GM23248 (cell line): ENCODE measurements at regions not wholly inside any gene's neighbourhood (a gene's known extent, or its start where the extent isn't known, plus 50 kb on each side); places are given as distances from the start of the nearest gene placed in this dataset.

Source experiments
- DNase-seq: peaks from one replicate; pipeline ENCODE4 v3.0.0-alpha.2; 2015
- H2AFZ ChIP-seq: fragments of 200-600 bp; sonication (generic); 2 replicates; pipeline ENCODE4 v1.6.1; 2016; ENCODE audit warnings: antibody characterized with exemption
- H3F3A ChIP-seq: fragments of 200-600 bp; sonication (generic); 2 replicates; pipeline ENCODE4 v1.6.1; 2016; ENCODE audit warnings: mild to moderate bottlenecking, antibody characterized with exemption, mixed run types; ENCODE audit not compliant: insufficient read depth
- H3K27ac ChIP-seq: fragments of 200-600 bp; sonication (generic); 2 replicates; pipeline ENCODE4 v1.5.1; 2016; ENCODE audit warnings: mild to moderate bottlenecking
- H3K27me3 ChIP-seq: fragments of 200-600 bp; sonication (generic); replicated peaks from 2 replicates; pipeline ENCODE4 v1.6.1; 2016; ENCODE audit warnings: mild to moderate bottlenecking; ENCODE audit not compliant: insufficient read depth
- H3K36me3 ChIP-seq: fragments of 200-600 bp; sonication (generic); 2 replicates; pipeline ENCODE4 v1.6.1; 2016; ENCODE audit warnings: low read depth, mild to moderate bottlenecking
- H3K4me1 ChIP-seq: fragments of 200-600 bp; sonication (generic); 2 replicates; pipeline ENCODE4 v1.6.1; 2016; ENCODE audit warnings: mild to moderate bottlenecking; ENCODE audit not compliant: insufficient read depth
- H3K4me2 ChIP-seq: fragments of 200-600 bp; sonication (generic); one replicate; pipeline ENCODE4 v1.6.1; 2016; ENCODE audit warnings: mild to moderate bottlenecking; ENCODE audit not compliant: unreplicated experiment
- H3K4me3 ChIP-seq: fragments of 200-600 bp; sonication (generic); 2 replicates; pipeline ENCODE4 v1.5.1; 2016; ENCODE audit warnings: mild to moderate bottlenecking
- H3K79me2 ChIP-seq: fragments of 200-600 bp; sonication (generic); 2 replicates; pipeline ENCODE4 v1.6.1; 2016; ENCODE audit warnings: mild to moderate bottlenecking; ENCODE audit not compliant: insufficient read depth
- H3K9ac ChIP-seq: fragments of 200-600 bp; sonication (generic); 2 replicates; pipeline ENCODE4 v1.6.1; 2016; ENCODE audit warnings: mild to moderate bottlenecking
- H3K9me2 ChIP-seq: fragments of 200-600 bp; sonication (generic); 2 replicates; pipeline ENCODE4 v1.6.1; 2016; ENCODE audit warnings: mixed run types, mild to moderate bottlenecking, moderate library complexity; ENCODE audit not compliant: insufficient read depth
- H3K9me3 ChIP-seq: fragments of 200-600 bp; sonication (generic); one replicate; pipeline ENCODE4 v1.6.1; 2017; ENCODE audit warnings: low read depth
- H4K20me1 ChIP-seq: fragments of 200-600 bp; sonication (generic); 2 replicates; pipeline ENCODE4 v1.6.0; 2016; ENCODE audit not compliant: insufficient read depth
- EZH2 ChIP-seq: fragments of 200-600 bp; sonication (generic); IDR thresholded peaks from 2 replicates; pipeline ENCODE4 v1.6.1; 2018; ENCODE audit warnings: antibody characterized with exemption, mild to moderate bottlenecking; ENCODE audit not compliant: insufficient read depth, poor library complexity, severe bottlenecking
- EZH2phosphoT487 ChIP-seq: fragments of 200-600 bp; sonication (generic); IDR thresholded peaks from 2 replicates; pipeline ENCODE4 v1.6.1; 2018; ENCODE audit warnings: antibody characterized with exemption, moderate library complexity, mild to moderate bottlenecking, low read depth; ENCODE audit not compliant: insufficient read depth
- WGBS, 2 experiments: methylation state at CpG; one replicate each; pipeline ENCODE4 v1.1.6; 2015 to 2017; ENCODE audit warnings: low lambda C conversion rate in 2 of 2, low coverage in 1 of 2; ENCODE audit errors: missing lambda C conversion rate in 2 of 2; 5-methylcytosine and 5-hydroxymethylcytosine counted together
- in situ Hi-C: fragments of 300-500 bp; cut with MboI; formaldehyde crosslinking; loops from 2 replicates; pipeline ENCODE4 v1.15.0; 2020

- DNase-seq, result no peak
- Histone ChIP-seq H3K9me2 (no peaks in the 10 kb centered on the region), H3K4me1 (no peaks in the 10 kb centered on the region), H3F3A (no peaks in the 10 kb centered on the region), H3K4me2 (no peak overlapping the region), H3K9ac (no peak overlapping the region), H2AFZ (no peak overlapping the region), H4K20me1 (no peaks in the 10 kb centered on the region), H3K36me3 (no peaks in the 10 kb centered on the region), H3K27me3 (no peaks in the 10 kb centered on the region), H3K79me2 (no peaks in the 10 kb centered on the region), H3K4me3 (no peak overlapping the region), H3K9me3 (no peaks in the 10 kb centered on the region), H3K27ac (no peak overlapping the region)
- 16 to 17% methylated on average over 2 of the region's 2 CpGs for WGBS, 2 experiments
- in situ Hi-C loops, result no loop called here
- no peak for TF ChIP-seq EZH2
- TF ChIP-seq EZH2phosphoT487, result no peak
Observed at GRCh38 chr13:71278512-71278911, 588.5 kb downstream of the DACH1 start.

- in situ Hi-C loops, result no loop called here
- Histone ChIP-seq H3K4me2 (no peak overlapping the region), H3K4me1 (no peaks in the 10 kb centered on the region), H3K79me2 (no peaks in the 10 kb centered on the region), H3K9me3 (no peaks in the 10 kb centered on the region), H3K9me2 (no peaks in the 10 kb centered on the region), H3K27ac (no peak overlapping the region), H4K20me1 (no peaks in the 10 kb centered on the region), H3F3A (no peaks in the 10 kb centered on the region), H3K27me3 (no peaks in the 10 kb centered on the region), H2AFZ (no peak overlapping the region), H3K4me3 (no peak overlapping the region), H3K36me3 (no peaks in the 10 kb centered on the region), H3K9ac (no peak overlapping the region)
- DNase-seq, result no peak
- TF ChIP-seq EZH2, result no peak
- no peak for TF ChIP-seq EZH2phosphoT487
- WGBS, 2 experiments, result 21 to 27% methylated on average over 5 of the region's 5 CpGs
Observed at GRCh38 chr13:71274923-71275608, 591.9 kb downstream of the DACH1 start.

- Histone ChIP-seq H3K27me3 (no peaks in the 10 kb centered on the region), H3K36me3 (no peaks in the 10 kb centered on the region), H4K20me1 (no peaks in the 10 kb centered on the region), H2AFZ (no peak overlapping the region), H3K4me1 (no peaks in the 10 kb centered on the region), H3K79me2 (no peaks in the 10 kb centered on the region), H3F3A (no peaks in the 10 kb centered on the region), H3K9me2 (no peaks in the 10 kb centered on the region), H3K4me2 (no peak overlapping the region), H3K27ac (no peak overlapping the region), H3K9ac (no peak overlapping the region), H3K9me3 (no peaks in the 10 kb centered on the region), H3K4me3 (no peak overlapping the region)
- in situ Hi-C loops, result no loop called here
- 0% methylated on average over 1 of the region's 1 CpG for WGBS, 2 experiments
- DNase-seq, result no peak
- TF ChIP-seq EZH2phosphoT487 (no peak), EZH2 (no peak)
Observed at GRCh38 chr13:71261256-71261655, 605.7 kb downstream of the DACH1 start.

- Histone ChIP-seq H3K4me2 (no peak overlapping the region), H3K27ac (no peak overlapping the region)
- 22 to 26% methylated on average over 1 of the region's 1 CpG for WGBS, 2 experiments
Observed at GRCh38 chr13:71260246-71260645, 606.8 kb downstream of the DACH1 start.

DNA sequence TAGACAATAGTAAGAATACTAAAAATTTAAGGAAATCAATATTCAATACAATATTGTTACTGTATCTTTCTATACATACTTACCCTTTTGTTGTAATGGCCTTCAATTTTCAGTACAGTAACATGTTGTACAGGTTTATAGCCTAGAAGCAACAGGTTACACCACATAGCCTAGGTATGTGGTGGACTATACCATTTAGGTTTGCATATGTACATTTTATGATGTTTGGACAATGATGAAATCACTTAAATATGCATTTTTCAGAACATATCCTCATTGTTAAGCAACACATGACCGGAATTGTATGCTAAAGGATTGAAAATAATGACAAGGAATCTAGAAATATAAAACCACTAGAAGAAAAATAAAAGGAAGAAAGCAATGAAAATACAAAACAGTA lies 611.4 kb downstream of the DACH1 start:
- H4K20me1 ChIP-seq, result no peaks in the 10 kb centered on the region
- no peak overlapping the region for H3K4me3 ChIP-seq
- no peak overlapping the region for H3K4me2 ChIP-seq
- no peaks in the 10 kb centered on the region for H3K4me1 ChIP-seq
- no peak overlapping the region for H3K9ac ChIP-seq
- H3K27ac ChIP-seq, result no peak overlapping the region
- H3K9me2 ChIP-seq, result no peaks in the 10 kb centered on the region
- TF ChIP-seq EZH2 (no peak), EZH2phosphoT487 (no peak)
- no peaks in the 10 kb centered on the region for H3K9me3 ChIP-seq
- no peak for DNase-seq
- no peaks in the 10 kb centered on the region for H3K79me2 ChIP-seq
- no peaks in the 10 kb centered on the region for H3K36me3 ChIP-seq
- 4 to 5% methylated on average over 1 of the region's 1 CpG for WGBS, 2 experiments
- H3F3A ChIP-seq, result no peaks in the 10 kb centered on the region
- no peak overlapping the region for H2AFZ ChIP-seq
- H3K27me3 ChIP-seq, result no peaks in the 10 kb centered on the region
- in situ Hi-C loops, result no loop called here

More at GRCh38 chr13:71260246-71260645, 606.8 kb downstream of the DACH1 start:
- Histone ChIP-seq H3K9me2 (no peaks in the 10 kb centered on the region), H3F3A (no peaks in the 10 kb centered on the region), H4K20me1 (no peaks in the 10 kb centered on the region), H2AFZ (no peak overlapping the region), H3K79me2 (no peaks in the 10 kb centered on the region), H3K4me3 (no peak overlapping the region), H3K9ac (no peak overlapping the region), H3K9me3 (no peaks in the 10 kb centered on the region), H3K4me1 (no peaks in the 10 kb centered on the region), H3K27me3 (no peaks in the 10 kb centered on the region), H3K36me3 (no peaks in the 10 kb centered on the region)
- in situ Hi-C loops, result no loop called here
- no peak for DNase-seq
- TF ChIP-seq EZH2 (no peak), EZH2phosphoT487 (no peak)
